ENCODE measurements at regions not wholly inside any gene's neighbourhood (a gene's known extent, or its start where the extent isn't known, plus 50 kb on each side); places are given as distances from the start of the nearest gene placed in this dataset.

DNA sequence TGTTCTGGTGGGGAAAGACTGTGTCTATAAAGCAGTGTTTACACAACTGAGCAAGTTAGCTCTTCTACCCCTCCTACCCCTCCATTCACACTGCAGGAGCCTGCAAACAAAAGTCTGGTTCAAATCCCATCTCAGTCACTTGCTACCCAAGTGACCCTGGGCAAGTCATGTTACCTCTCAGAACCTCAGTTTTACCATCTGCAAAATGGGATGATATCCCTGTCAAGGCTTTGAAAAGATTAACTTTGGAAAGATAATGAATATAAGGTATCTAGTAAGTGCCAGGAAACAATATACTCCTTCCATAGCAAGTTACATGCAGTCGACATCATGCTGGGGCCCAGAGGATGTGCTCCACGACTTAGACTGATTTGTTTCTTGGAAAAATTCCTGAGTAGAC, 161.5 kb downstream of the SEC61B start:
- Histone ChIP-seq H3K9me3 (ENCODE audit: control insufficient read depth, low read length) (no peaks in the 10 kb centered on the region), H3K4me3 (ENCODE audit: low read depth, low read length) (no peak overlapping the region), H2AFZ (no peak overlapping the region), H3K36me3 (ENCODE audit: control insufficient read depth, insufficient read depth, low read length) (no peaks in the 10 kb centered on the region), H3K27ac (no peak overlapping the region), H3K4me2 (ENCODE audit: low read length) (no peak overlapping the region), H3K9ac (no peak overlapping the region), H3K4me1 (no peaks in the 10 kb centered on the region), H3K27me3 (ENCODE audit: control insufficient read depth, insufficient read depth, low read length) (no peaks in the 10 kb centered on the region), H3K79me2 (no peaks in the 10 kb centered on the region)
- TF ChIP-seq, protein P1, sequence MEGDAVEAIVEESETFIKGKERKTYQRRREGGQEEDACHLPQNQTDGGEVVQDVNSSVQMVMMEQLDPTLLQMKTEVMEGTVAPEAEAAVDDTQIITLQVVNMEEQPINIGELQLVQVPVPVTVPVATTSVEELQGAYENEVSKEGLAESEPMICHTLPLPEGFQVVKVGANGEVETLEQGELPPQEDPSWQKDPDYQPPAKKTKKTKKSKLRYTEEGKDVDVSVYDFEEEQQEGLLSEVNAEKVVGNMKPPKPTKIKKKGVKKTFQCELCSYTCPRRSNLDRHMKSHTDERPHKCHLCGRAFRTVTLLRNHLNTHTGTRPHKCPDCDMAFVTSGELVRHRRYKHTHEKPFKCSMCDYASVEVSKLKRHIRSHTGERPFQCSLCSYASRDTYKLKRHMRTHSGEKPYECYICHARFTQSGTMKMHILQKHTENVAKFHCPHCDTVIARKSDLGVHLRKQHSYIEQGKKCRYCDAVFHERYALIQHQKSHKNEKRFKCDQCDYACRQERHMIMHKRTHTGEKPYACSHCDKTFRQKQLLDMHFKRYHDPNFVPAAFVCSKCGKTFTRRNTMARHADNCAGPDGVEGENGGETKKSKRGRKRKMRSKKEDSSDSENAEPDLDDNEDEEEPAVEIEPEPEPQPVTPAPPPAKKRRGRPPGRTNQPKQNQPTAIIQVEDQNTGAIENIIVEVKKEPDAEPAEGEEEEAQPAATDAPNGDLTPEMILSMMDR (IDR thresholded peaks at IDR 0.05), result no peak

DNA sequence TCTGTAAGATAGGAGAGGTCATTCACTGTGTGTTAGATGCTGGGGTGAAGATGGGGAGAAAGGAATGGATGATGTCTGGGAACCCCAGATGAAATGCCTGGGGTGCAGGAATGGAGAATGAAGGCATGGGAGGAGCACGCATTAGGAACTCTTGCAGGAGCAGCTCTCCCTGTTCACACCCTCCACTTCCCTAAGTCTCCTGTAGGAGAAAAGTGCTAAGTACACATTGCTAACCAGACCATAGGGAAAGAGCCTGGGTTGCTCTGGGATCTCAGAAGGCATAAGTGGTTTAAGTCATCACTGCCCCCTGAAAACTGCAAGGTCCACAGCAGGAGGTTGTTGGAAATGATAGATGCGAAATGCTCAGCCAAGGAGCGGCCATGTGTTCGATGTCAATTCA, 163.1 kb downstream of the SEC61B start:
- Histone ChIP-seq H3K27me3 (ENCODE audit: control insufficient read depth, insufficient read depth, low read length) (no peaks in the 10 kb centered on the region), H3K27ac (no peak overlapping the region), H3K79me2 (no peaks in the 10 kb centered on the region)

DNA sequence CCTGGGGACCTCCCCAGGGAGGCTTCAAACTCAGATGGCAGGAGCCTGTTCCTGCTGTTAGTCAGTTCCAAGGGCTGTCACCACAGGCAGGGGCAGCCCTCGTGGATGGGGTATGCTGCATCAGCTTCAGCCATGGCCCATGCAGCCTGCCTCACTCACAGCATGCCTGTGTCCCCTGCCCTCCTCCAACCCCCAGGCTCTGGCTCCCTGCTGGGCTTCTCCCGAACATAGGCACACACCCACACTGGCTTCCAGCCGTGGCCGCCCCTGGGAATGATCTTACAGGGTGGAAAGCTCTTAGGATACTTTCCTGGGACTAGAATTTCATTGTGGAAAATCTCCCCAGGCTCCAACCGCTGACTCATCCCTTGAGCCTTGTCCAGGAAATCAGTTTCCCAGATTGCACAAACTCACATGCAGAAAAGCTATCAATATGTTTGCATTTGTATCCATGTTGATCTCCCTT, 163.8 kb downstream of the SEC61B start:
- H3K79me2 ChIP-seq, result no peaks in the 10 kb centered on the region
- H3K9me3 ChIP-seq (ENCODE audit: control insufficient read depth, low read length), result no peaks in the 10 kb centered on the region
- H3K4me1 ChIP-seq, result no peaks in the 10 kb centered on the region
- H3K9ac ChIP-seq, result no peak overlapping the region
- H3K27me3 ChIP-seq (ENCODE audit: control insufficient read depth, insufficient read depth, low read length), result no peaks in the 10 kb centered on the region
- no peak overlapping the region for H2AFZ ChIP-seq
- no peak overlapping the region for H3K4me2 ChIP-seq (ENCODE audit: low read length)
- TF ChIP-seq, protein P1 (IDR thresholded peaks at IDR 0.05), result no peak
- no peaks in the 10 kb centered on the region for H3K36me3 ChIP-seq (ENCODE audit: control insufficient read depth, insufficient read depth, low read length)
- no peak overlapping the region for H3K4me3 ChIP-seq (ENCODE audit: low read depth, low read length)
- H3K27ac ChIP-seq, result no peak overlapping the region

More for the DNA sequence above, 163.1 kb downstream of the SEC61B start:
- no peak overlapping the region for H3K4me3 ChIP-seq (ENCODE audit: low read depth, low read length)
- H3K9me3 ChIP-seq (ENCODE audit: control insufficient read depth, low read length), result no peaks in the 10 kb centered on the region
- H3K9ac ChIP-seq, result no peak overlapping the region
- TF ChIP-seq, protein P1 (IDR thresholded peaks at IDR 0.05), result no peak
- no peaks in the 10 kb centered on the region for H3K4me1 ChIP-seq
- no peak overlapping the region for H2AFZ ChIP-seq
- no peaks in the 10 kb centered on the region for H3K36me3 ChIP-seq (ENCODE audit: control insufficient read depth, insufficient read depth, low read length)
- H3K4me2 ChIP-seq (ENCODE audit: low read length), result no peak overlapping the region

DNA sequence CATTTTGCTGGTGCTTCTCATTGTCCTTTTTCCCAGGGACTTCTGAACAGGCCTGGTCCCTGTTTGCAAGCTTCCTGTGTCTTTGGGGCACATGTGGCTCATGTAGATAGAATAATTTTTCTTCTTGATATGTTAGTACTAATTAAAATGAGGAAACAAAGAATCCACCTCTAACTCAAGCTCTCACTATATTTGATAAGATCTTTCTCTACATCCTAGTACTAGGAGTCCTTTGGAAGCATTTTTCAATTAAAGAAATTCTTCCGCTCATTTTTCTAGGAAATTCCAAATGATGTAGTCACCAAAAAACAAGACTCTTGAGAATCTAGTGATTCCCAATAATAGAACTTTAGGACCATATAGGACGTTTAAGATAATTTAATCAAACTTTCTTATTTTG, 165.3 kb downstream of the SEC61B start:
- no peak overlapping the region for H2AFZ ChIP-seq

More for the DNA sequence above, 165.3 kb downstream of the SEC61B start:
- Histone ChIP-seq H3K36me3 (ENCODE audit: control insufficient read depth, insufficient read depth, low read length) (no peaks in the 10 kb centered on the region), H3K27me3 (ENCODE audit: control insufficient read depth, insufficient read depth, low read length) (no peaks in the 10 kb centered on the region), H3K4me2 (ENCODE audit: low read length) (no peak overlapping the region), H3K4me1 (no peaks in the 10 kb centered on the region), H3K27ac (no peak overlapping the region), H3K9me3 (ENCODE audit: control insufficient read depth, low read length) (no peaks in the 10 kb centered on the region), H3K4me3 (ENCODE audit: low read depth, low read length) (no peak overlapping the region), H3K9ac (no peak overlapping the region), H3K79me2 (no peaks in the 10 kb centered on the region)
- TF ChIP-seq, protein P1 (IDR thresholded peaks at IDR 0.05), result no peak

Measured in parathyroid adenoma (tissue), 2 donors.